H9 (cell line): ENCODE measurements at regions not wholly inside any gene's neighbourhood (a gene's known extent, or its start where the extent isn't known, plus 50 kb on each side); places are given as distances from the start of the nearest gene placed in this dataset.

ENCODE experiments used
- DNase-seq: peaks from one replicate; pipeline ENCODE4 v3.0.0-alpha.2; 2017
- H2AFZ ChIP-seq: one replicate; pipeline ENCODE4 v1.6.1; 2013; ENCODE audit warnings: mild to moderate bottlenecking, low read length, control low read depth, moderate library complexity
- H2AK5ac ChIP-seq: 2 replicates; pipeline ENCODE4 v1.6.1; 2013; ENCODE audit warnings: low read length, control low read depth, mixed read lengths; ENCODE audit not compliant: insufficient read length
- H2BK120ac ChIP-seq: one replicate; pipeline ENCODE4 v1.6.1; 2013; ENCODE audit warnings: low read depth, mild to moderate bottlenecking, low read length, control low read depth, inconsistent platforms; ENCODE audit not compliant: poor library complexity, severe bottlenecking
- H2BK12ac ChIP-seq: 2 replicates; pipeline ENCODE4 v1.6.1; 2013; ENCODE audit warnings: low read length, control low read depth, mixed read lengths, low read depth; ENCODE audit not compliant: insufficient read length
- H2BK15ac ChIP-seq: 2 replicates; pipeline ENCODE4 v1.6.1; 2013; ENCODE audit warnings: low read depth, low read length, control low read depth
- H2BK20ac ChIP-seq: one replicate; pipeline ENCODE4 v1.6.1; 2013; ENCODE audit warnings: low read depth, mild to moderate bottlenecking, low read length, control low read depth, inconsistent platforms; ENCODE audit not compliant: poor library complexity, severe bottlenecking
- H2BK5ac ChIP-seq: 2 replicates; pipeline ENCODE4 v1.6.1; 2013; ENCODE audit warnings: low read length, control low read depth, mixed read lengths; ENCODE audit not compliant: insufficient read length
- H3K14ac ChIP-seq: 2 replicates; pipeline ENCODE4 v1.6.1; 2013; ENCODE audit warnings: low read length, control low read depth; ENCODE audit not compliant: insufficient read depth
- H3K18ac ChIP-seq: 2 replicates; pipeline ENCODE4 v1.6.1; 2013; ENCODE audit warnings: low read depth, mild to moderate bottlenecking, mixed read lengths, low read length, control low read depth; ENCODE audit not compliant: insufficient read length
- H3K23ac ChIP-seq: 2 replicates; pipeline ENCODE4 v1.6.1; 2013; ENCODE audit warnings: low read length, control low read depth, mixed read lengths, low read depth; ENCODE audit not compliant: insufficient read length
- H3K23me2 ChIP-seq: 2 replicates; pipeline ENCODE4 v1.6.1; 2013; ENCODE audit warnings: low read depth, mild to moderate bottlenecking, mixed read lengths, low read length, control low read depth; ENCODE audit not compliant: insufficient read length, poor library complexity, severe bottlenecking
- H3K27ac ChIP-seq: 2 replicates; pipeline ENCODE4 v1.5.1; 2013; ENCODE audit warnings: low read length, control low read depth, mixed read lengths, low read depth; ENCODE audit not compliant: insufficient read length
- H3K27me3 ChIP-seq: 2 replicates; pipeline ENCODE4 v1.6.1; 2013; ENCODE audit warnings: low read length, control low read depth, inconsistent platforms; ENCODE audit not compliant: insufficient read depth
- H3K4ac ChIP-seq: 2 replicates; pipeline ENCODE4 v1.6.1; 2013; ENCODE audit warnings: low read depth, mild to moderate bottlenecking, control low read depth, inconsistent platforms, low read length, moderate library complexity
- H3K4me1 ChIP-seq: 2 replicates; pipeline ENCODE4 v1.6.1; 2013; ENCODE audit warnings: low read length, control low read depth, inconsistent platforms; ENCODE audit not compliant: insufficient read depth
- H3K4me2 ChIP-seq: 2 replicates; pipeline ENCODE4 v1.6.1; 2013; ENCODE audit warnings: low read length, control low read depth, mixed read lengths; ENCODE audit not compliant: insufficient read length, insufficient read depth
- H3K56ac ChIP-seq: 2 replicates; pipeline ENCODE4 v1.6.1; 2013; ENCODE audit warnings: low read depth, mild to moderate bottlenecking, mixed read lengths, low read length, control low read depth; ENCODE audit not compliant: insufficient read length
- H3K79me1 ChIP-seq: 2 replicates; pipeline ENCODE4 v1.6.1; 2013; ENCODE audit warnings: low read depth, mild to moderate bottlenecking, moderate library complexity, low read length, control low read depth, inconsistent platforms; ENCODE audit not compliant: insufficient read depth, poor library complexity, severe bottlenecking
- H3K79me2 ChIP-seq: 2 replicates; pipeline ENCODE4 v1.6.1; 2013; ENCODE audit warnings: low read length, control low read depth, inconsistent platforms; ENCODE audit not compliant: insufficient read depth
- H3K9ac ChIP-seq: 2 replicates; pipeline ENCODE4 v1.6.1; 2013; ENCODE audit warnings: low read length, control low read depth, mixed read lengths; ENCODE audit not compliant: insufficient read length; ENCODE audit errors: extremely low read depth
- H3K9me3 ChIP-seq: one replicate; pipeline ENCODE4 v1.6.1; 2013; ENCODE audit warnings: low read depth, low read length, inconsistent platforms; ENCODE audit not compliant: control insufficient read depth
- H3T11ph ChIP-seq: one replicate; pipeline ENCODE4 v1.6.1; 2013; ENCODE audit warnings: mild to moderate bottlenecking, low read length, control low read depth, inconsistent platforms
- H4K20me1 ChIP-seq: one replicate; pipeline ENCODE4 v1.6.1; 2013; ENCODE audit not compliant: control insufficient read depth, insufficient read length, insufficient read depth
- H4K5ac ChIP-seq: 2 replicates; pipeline ENCODE4 v1.6.1; 2013; ENCODE audit warnings: low read depth, mild to moderate bottlenecking, mixed read lengths, low read length, control low read depth; ENCODE audit not compliant: insufficient read length
- H4K8ac ChIP-seq: replicated peaks from 2 replicates; pipeline ENCODE4 v1.6.1; 2013; ENCODE audit warnings: low read length, control low read depth, mixed read lengths, low read depth; ENCODE audit not compliant: insufficient read length
- H4K91ac ChIP-seq: 2 replicates; pipeline ENCODE4 v1.6.1; 2013; ENCODE audit warnings: low read depth, mild to moderate bottlenecking, moderate library complexity, mixed read lengths, low read length, control low read depth; ENCODE audit not compliant: insufficient read length
- H3K27ac Mint-ChIP-seq, 3 experiments: 2 replicates in 2 of 3; 3 replicates in 1 of 3; pipeline ENCODE4 v1.8.0; 2020 to 2021; ENCODE audit warnings: mixed read lengths in 3 of 3, mild to moderate bottlenecking in 1 of 3, moderate library complexity in 1 of 3
- H3K27me3 Mint-ChIP-seq: 2 replicates; pipeline ENCODE4 v1.8.0; 2021; ENCODE audit warnings: low read depth, mild to moderate bottlenecking, moderate library complexity, mixed read lengths
- H3K36me3 Mint-ChIP-seq, 3 experiments: 2 replicates in 2 of 3; 3 replicates in 1 of 3; pipeline ENCODE4 v1.8.0; 2020 to 2021; ENCODE audit warnings: low read depth in 3 of 3, mixed read lengths in 3 of 3; ENCODE audit not compliant: insufficient read depth in 1 of 3
- H3K4me1 Mint-ChIP-seq, 2 experiments: 2 replicates each; pipeline ENCODE4 v1.8.0; 2020; ENCODE audit warnings: mixed read lengths in 2 of 2
- H3K4me3 Mint-ChIP-seq, 2 experiments: 2 replicates in 1 of 2; 3 replicates in 1 of 2; pipeline ENCODE4 v1.8.0; 2020 to 2021; ENCODE audit warnings: mild to moderate bottlenecking in 2 of 2, mixed read lengths in 2 of 2, moderate library complexity in 1 of 2
- H3K9me3 Mint-ChIP-seq, 2 experiments: 2 replicates in 1 of 2; 3 replicates in 1 of 2; pipeline ENCODE4 v1.8.0; 2020; ENCODE audit warnings: mild to moderate bottlenecking in 2 of 2, mixed read lengths in 2 of 2, moderate library complexity in 1 of 2
- CTCF ChIP-seq: fragments of 200-600 bp; sonication (generic); conservative IDR thresholded peaks from 3 replicates; pipeline ENCODE4 v1.8.0; 2021; ENCODE audit warnings: antibody characterized with exemption, mild to moderate bottlenecking
- WGBS: extraction: QIAGEN DNeasy Blood & Tissue Kit; methylation state at CpG from one replicate; pipeline ENCODE4 v1.1.7; 2013; ENCODE audit warnings: missing lambda C conversion rate, low lambda C conversion rate, mixed read lengths; ENCODE audit not compliant: insufficient read length; ENCODE audit errors: extremely low coverage; 5-methylcytosine and 5-hydroxymethylcytosine counted together

DNA sequence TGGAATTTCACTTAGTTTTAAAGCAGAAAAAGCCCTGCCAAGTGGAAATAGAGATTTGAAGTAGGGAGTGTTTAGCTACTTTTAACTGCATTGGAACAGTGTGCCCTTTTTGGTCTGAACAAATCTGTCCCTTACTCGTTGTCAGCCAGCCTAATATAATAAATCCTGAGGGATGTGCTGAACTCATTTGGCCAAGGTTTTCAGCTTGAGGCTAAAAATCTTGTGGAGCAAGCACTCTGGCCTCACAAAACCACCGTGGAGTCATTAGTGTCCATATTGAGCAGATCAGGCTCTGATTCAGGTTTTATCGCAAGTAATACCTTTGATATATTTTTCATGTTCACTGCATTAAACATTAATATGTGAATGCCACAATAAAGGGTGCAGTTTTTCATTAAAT is 383.5 kb downstream of the FRK start:
- no peak overlapping the region for H2BK120ac ChIP-seq
- H2BK15ac ChIP-seq = no peak overlapping the region
- no peaks in the 10 kb centered on the region for H3K27me3 ChIP-seq
- no peak overlapping the region for H2BK12ac ChIP-seq
- H3K4me3 Mint-ChIP-seq = no peak overlapping the region
- no peak overlapping the region for H3K4me2 ChIP-seq
- no peak for TF ChIP-seq CTCF
- H3K4me1 Mint-ChIP-seq = no peaks in the 10 kb centered on the region
- no peak overlapping the region for H3K9ac ChIP-seq
- no CpG with 5 or more reads among the region's 3 CpGs for WGBS
- H3K27me3 Mint-ChIP-seq = no peaks in the 10 kb centered on the region; the same call in 1 of the 2 replicates
- H4K20me1 ChIP-seq = no peaks in the 10 kb centered on the region
- no peaks in the 10 kb centered on the region for H3K79me2 ChIP-seq
- H3K36me3 Mint-ChIP-seq = no peaks in the 10 kb centered on the region
- no peak for DNase-seq
- no peak overlapping the region for H2BK5ac ChIP-seq
- no peak overlapping the region for H3K56ac ChIP-seq
- no peaks in the 10 kb centered on the region for H3K9me3 ChIP-seq
- H4K8ac ChIP-seq = no peak overlapping the region
- H3K9me3 Mint-ChIP-seq = no peaks in the 10 kb centered on the region
- H3K18ac ChIP-seq = no peak overlapping the region
- H3K27ac Mint-ChIP-seq = no peak overlapping the region
- no peak overlapping the region for H3K14ac ChIP-seq
- H4K91ac ChIP-seq = no peak overlapping the region
- H3K4me1 ChIP-seq = no peaks in the 10 kb centered on the region
- no peak overlapping the region for H3K27ac ChIP-seq
- H3K4ac ChIP-seq = no peak overlapping the region
- H3K23me2 ChIP-seq = no peaks in the 10 kb centered on the region
- no peak overlapping the region for H2BK20ac ChIP-seq
- no peaks in the 10 kb centered on the region for H3K79me1 ChIP-seq
- no peak overlapping the region for H3T11ph ChIP-seq
- H2AK5ac ChIP-seq = no peak overlapping the region
- H4K5ac ChIP-seq = no peak overlapping the region
- H2AFZ ChIP-seq = no peak overlapping the region
- H3K23ac ChIP-seq = no peak overlapping the region
